BE2C (cell line): ENCODE measurements at regions not wholly inside any gene's neighbourhood (a gene's known extent, or its start where the extent isn't known, plus 50 kb on each side); places are given as distances from the start of the nearest gene placed in this dataset.
"Not testable (repeated sequence)": the region's sequence is repeated elsewhere in the genome, so short reads cannot be mapped to it uniquely, and the experiment has no call there.

Source experiments
- DNase-seq: peaks from one replicate; pipeline ENCODE4 v3.0.0-alpha.2; 2020
- H3K27me3 ChIP-seq: fragments of 250-450 bp; sonication (Bioruptor Pico); 2 replicates; pipeline ENCODE4 v1.5.1; 2020; ENCODE audit warnings: mild to moderate bottlenecking
- H3K36me3 ChIP-seq: fragments of 250-450 bp; sonication (Bioruptor Pico); 2 replicates; pipeline ENCODE4 v1.5.1; 2020; ENCODE audit warnings: mild to moderate bottlenecking
- H3K4me1 ChIP-seq: fragments of 250-450 bp; sonication (Bioruptor Pico); 2 replicates; pipeline ENCODE4 v1.5.1; 2020
- H3K4me3 ChIP-seq: 2 replicates; pipeline ENCODE4 v1.5.1; 2011; ENCODE audit warnings: low read depth, low read length
- H3K9me3 ChIP-seq: fragments of 250-450 bp; sonication (Bioruptor Pico); 2 replicates; pipeline ENCODE4 v1.5.1; 2020
- TF ChIP-seq, protein P1 (sequence below): IDR thresholded peaks from 2 replicates; pipeline ENCODE4 v1.5.1; 2012; ENCODE audit warnings: mild to moderate bottlenecking, low read depth, low read length

GRCh38 chr18:70554854-70555445 lies 266.1 kb downstream of the SOCS6 start:
- no peaks in the 10 kb centered on the region for H3K27me3 ChIP-seq
- TF ChIP-seq, protein P1, sequence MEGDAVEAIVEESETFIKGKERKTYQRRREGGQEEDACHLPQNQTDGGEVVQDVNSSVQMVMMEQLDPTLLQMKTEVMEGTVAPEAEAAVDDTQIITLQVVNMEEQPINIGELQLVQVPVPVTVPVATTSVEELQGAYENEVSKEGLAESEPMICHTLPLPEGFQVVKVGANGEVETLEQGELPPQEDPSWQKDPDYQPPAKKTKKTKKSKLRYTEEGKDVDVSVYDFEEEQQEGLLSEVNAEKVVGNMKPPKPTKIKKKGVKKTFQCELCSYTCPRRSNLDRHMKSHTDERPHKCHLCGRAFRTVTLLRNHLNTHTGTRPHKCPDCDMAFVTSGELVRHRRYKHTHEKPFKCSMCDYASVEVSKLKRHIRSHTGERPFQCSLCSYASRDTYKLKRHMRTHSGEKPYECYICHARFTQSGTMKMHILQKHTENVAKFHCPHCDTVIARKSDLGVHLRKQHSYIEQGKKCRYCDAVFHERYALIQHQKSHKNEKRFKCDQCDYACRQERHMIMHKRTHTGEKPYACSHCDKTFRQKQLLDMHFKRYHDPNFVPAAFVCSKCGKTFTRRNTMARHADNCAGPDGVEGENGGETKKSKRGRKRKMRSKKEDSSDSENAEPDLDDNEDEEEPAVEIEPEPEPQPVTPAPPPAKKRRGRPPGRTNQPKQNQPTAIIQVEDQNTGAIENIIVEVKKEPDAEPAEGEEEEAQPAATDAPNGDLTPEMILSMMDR: no peak
- DNase-seq: no peak
- no peak overlapping the region for H3K4me3 ChIP-seq
- H3K9me3 ChIP-seq: no peaks in the 10 kb centered on the region
- no peaks in the 10 kb centered on the region for H3K4me1 ChIP-seq
- H3K36me3 ChIP-seq: no peaks in the 10 kb centered on the region

DNA sequence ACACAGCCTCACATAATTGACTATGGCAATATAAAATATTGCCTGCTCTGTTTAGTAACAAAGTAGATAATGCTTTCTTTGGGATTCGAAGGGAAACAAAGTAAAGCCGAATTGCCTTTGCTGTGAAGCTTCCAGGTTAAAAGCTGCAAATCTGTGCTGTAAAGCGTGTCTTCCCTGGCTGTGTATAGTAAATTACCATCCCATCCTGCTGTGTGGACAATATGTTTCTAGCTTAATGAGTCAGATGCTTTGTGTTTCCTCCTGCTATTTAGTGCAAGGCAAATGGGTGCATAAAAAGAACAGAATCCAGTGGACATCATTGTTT lies 265.1 kb downstream of the SOCS6 start:
- no peak for DNase-seq

GRCh38 chr18:70553245-70553935 lies 264.5 kb downstream of the SOCS6 start:
- TF ChIP-seq, protein P1: no peak
- no peaks in the 10 kb centered on the region for H3K4me1 ChIP-seq
- H3K4me3 ChIP-seq: no peak overlapping the region
- no peak for DNase-seq
- no peaks in the 10 kb centered on the region for H3K27me3 ChIP-seq
- H3K9me3 ChIP-seq: no peaks in the 10 kb centered on the region
- H3K36me3 ChIP-seq: no peaks in the 10 kb centered on the region

More for the DNA sequence above, 265.1 kb downstream of the SOCS6 start:
- H3K9me3 ChIP-seq: no peaks in the 10 kb centered on the region
- TF ChIP-seq, protein P1: no peak
- no peaks in the 10 kb centered on the region for H3K27me3 ChIP-seq
- H3K36me3 ChIP-seq: no peaks in the 10 kb centered on the region
- no peaks in the 10 kb centered on the region for H3K4me1 ChIP-seq
- H3K4me3 ChIP-seq: no peak overlapping the region

DNA sequence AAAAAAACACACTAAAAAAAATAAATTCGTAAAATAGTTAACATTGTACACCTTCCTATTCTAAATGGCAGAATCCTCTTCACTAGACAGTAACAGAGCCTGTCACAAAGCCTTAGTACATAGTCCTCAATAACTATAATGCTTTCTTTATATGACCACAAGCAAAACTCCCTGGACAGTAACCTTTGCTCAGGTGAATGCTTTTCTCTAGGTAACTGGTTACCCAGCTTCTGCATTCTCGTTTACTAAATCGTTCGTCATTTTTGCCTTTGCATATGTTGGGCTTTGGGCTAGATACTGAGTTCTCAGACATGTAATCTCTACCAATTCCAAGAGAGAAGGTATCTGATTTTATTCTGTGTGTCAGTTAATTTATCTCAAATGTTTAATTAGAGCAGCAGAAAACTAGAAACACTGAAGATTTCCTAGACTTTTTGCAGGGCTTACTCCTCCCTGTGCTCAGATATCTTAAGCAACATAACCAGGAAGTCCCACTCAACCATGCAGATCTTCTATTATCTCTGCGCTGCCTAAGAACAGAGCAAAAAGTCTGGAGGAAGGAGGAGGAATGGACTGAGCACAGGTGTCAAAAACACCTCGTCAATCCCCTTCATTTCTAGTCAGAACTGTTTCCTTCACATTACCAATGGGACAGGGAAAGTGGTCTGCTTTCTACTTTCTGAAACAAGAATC lies 247.7 kb downstream of the SOCS6 start:
- Histone ChIP-seq H3K36me3 (peaks cover 3% of the 10 kb centered on the region; the same call in 1 of the 2 replicates), H3K9me3 (no peaks in the 10 kb centered on the region), H3K4me3 (no peak overlapping the region), H3K4me1 (no peaks in the 10 kb centered on the region), H3K27me3 (no peaks in the 10 kb centered on the region)
- TF ChIP-seq, protein P1: no peak
- DNase-seq: no peak

DNA sequence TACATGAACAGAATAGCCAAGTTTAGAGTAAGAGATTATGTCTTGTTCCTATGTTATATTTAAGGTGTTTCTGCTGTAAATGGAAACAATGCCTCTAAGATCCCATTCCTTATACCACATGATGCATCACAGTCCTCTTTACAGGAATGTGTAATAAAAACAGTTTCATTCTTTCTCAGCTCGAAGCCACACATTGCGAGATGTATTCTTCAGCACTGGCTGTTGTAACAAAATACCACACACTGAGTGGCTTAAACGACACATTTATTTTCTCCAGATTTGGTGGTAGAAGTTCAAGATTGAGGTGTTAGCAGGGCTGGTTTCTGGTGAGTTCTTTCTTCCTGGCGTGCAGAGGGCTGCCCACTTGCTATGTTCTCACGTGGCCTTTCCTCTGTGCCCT lies 246.2 kb downstream of the SOCS6 start:
- H3K4me3 ChIP-seq: no peak overlapping the region
- no peaks in the 10 kb centered on the region for H3K27me3 ChIP-seq
- TF ChIP-seq, protein P1: no peak

GRCh38 chr18:70525322-70525721 lies 236.5 kb downstream of the SOCS6 start:
- H3K27me3 ChIP-seq, H3K9me3 ChIP-seq, H3K4me1 ChIP-seq, DNase-seq, H3K36me3 ChIP-seq, H3K4me3 ChIP-seq: not testable (repeated sequence)

More for the DNA sequence above, 246.2 kb downstream of the SOCS6 start:
- DNase-seq: no peak
- H3K9me3 ChIP-seq: no peaks in the 10 kb centered on the region
- no peaks in the 10 kb centered on the region for H3K4me1 ChIP-seq
- H3K36me3 ChIP-seq: peaks cover 8% of the 10 kb centered on the region; the same call in 1 of the 2 replicates
